WI38 (cell line): ENCODE measurements at regions not wholly inside any gene's neighbourhood (a gene's known extent, or its start where the extent isn't known, plus 50 kb on each side); places are given as distances from the start of the nearest gene placed in this dataset.

ENCODE experiments used
- H3K4me3 ChIP-seq: 2 replicates; pipeline ENCODE4 v1.5.1; 2011; ENCODE audit warnings: low read depth, mild to moderate bottlenecking, control low read depth, low read length
- CTCF ChIP-seq: IDR thresholded peaks from 2 replicates; pipeline ENCODE4 v1.5.1; 2012; ENCODE audit warnings: low read depth, mild to moderate bottlenecking, control low read depth, low read length

DNA sequence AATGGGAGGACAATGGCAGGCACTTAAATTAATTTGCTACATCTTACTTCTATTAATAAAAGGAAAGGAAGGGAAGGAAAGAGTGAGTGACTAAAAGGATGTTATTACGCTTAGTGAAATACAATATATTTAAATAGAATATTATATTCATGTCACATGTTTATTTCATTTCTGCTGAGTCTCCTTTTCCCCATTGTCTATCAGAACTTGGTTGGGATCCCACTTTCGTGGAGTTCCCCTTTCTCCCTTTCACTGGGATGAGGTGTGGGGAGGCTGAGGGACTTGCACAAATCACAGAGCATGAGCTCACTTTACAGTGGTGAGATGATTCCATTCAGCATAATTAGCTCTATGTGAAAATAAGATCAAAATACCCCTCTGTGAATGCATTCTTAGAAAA lies 730.6 kb downstream of the TSN start:
- TF ChIP-seq CTCF: no peak
- no peak overlapping the region for H3K4me3 ChIP-seq

GRCh38 chr2:122486705-122487415 lies 731.4 kb downstream of the TSN start:
- no peak overlapping the region for H3K4me3 ChIP-seq
- TF ChIP-seq CTCF: no peak

GRCh38 chr2:122491011-122491410 lies 735.6 kb downstream of the TSN start:
- no peak overlapping the region for H3K4me3 ChIP-seq
- no peak for TF ChIP-seq CTCF

DNA sequence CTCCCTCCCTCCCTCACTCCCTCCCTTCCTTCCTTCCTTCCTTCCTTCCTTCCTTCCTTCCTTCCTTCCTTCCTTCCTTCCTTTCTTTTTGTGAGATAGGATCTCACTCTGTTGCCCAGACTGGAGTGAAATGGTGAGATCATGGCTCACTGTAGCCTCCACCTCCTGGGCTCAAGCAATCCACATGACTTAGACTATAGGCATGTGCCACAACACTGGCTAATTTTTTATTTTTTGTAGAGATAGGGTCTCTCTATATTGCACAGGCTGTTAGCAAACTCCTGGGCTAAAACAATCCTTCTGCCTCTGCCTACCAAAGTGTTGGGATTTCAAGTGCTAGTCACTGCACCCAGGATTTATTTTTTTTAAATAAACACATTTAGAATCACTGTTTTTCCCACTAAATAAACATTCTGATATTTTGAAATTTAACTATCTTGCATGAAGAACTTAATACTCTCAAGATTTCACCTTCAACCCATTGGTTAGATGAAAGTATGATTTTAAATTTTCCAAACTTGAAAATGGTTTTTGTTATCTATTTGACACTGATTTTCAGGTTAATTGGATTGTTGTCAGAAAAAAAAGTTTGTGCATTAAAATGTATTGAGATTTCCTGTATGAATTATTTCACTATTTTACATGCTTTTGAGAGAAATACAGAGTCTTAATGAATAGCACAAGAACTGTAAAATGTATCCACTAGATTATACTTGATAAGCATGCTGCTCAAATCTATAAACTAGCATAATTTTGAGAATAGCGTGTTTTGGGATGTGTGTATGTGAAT lies 745.1 kb downstream of the TSN start:
- TF ChIP-seq CTCF: no peak
- no peak overlapping the region for H3K4me3 ChIP-seq

GRCh38 chr2:122506620-122507019 lies 751.2 kb downstream of the TSN start:
- no peak for TF ChIP-seq CTCF
- H3K4me3 ChIP-seq: no peak overlapping the region

- no peak overlapping the region for H3K4me3 ChIP-seq
- no peak for TF ChIP-seq CTCF
Observed at GRCh38 chr2:122507261-122507660, 751.8 kb downstream of the TSN start.

DNA sequence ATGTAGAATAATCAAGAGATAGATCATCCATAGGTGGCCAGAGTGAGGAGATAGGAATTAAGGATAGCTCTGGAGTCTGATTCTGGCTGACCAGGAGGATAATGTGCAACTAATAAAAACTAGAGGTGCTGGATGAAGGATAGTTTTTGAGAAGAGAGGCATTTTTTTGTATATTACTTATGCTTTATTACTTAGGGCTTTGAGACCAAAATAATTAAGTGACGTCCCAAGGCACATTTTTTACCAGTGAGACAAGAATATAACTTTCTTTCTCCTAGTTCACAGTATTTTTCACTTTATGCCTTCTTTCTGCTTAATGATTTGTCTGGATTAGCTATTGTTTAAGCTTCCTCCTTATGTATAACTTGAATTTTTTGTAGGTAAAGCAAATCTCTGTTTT lies 756.6 kb downstream of the TSN start:
- TF ChIP-seq CTCF: no peak
- H3K4me3 ChIP-seq: no peak overlapping the region
